Heart left ventricle (tissue), 16 donors: ENCODE measurements at regions not wholly inside any gene's neighbourhood (a gene's known extent, or its start where the extent isn't known, plus 50 kb on each side); places are given as distances from the start of the nearest gene placed in this dataset.

ENCODE experiments used
- ATAC-seq, 4 donors: fragments of 200-7000 bp; cut with Tn5 transposase; one replicate each; pipeline ENCODE4 v1.9.1; 2020 to 2022; ENCODE audit warnings: moderate library complexity in 4 of 4, mild to moderate bottlenecking in 3 of 4, moderate number of reproducible peaks in 1 of 4
- DNase-seq, 5 donors: peaks; one replicate each; pipeline ENCODE4 v3.0.0-alpha.2; 2020
- H3K27ac ChIP-seq, 12 donors: fragments of 200-600 bp; sonication (generic) in 4 of 12; one replicate each; pipeline versions ENCODE4 v1.5.0 to v1.8.0; 2016 to 2022; ENCODE audit warnings: mild to moderate bottlenecking in 2 of 12
- H3K27me3 ChIP-seq, 9 donors: fragments of 200-600 bp; sonication (generic) in 2 of 9; one replicate each; pipeline versions ENCODE4 v1.5.1 to v1.8.0; 2016 to 2022; ENCODE audit warnings: mild to moderate bottlenecking in 3 of 9
- H3K36me3 ChIP-seq, 9 donors: fragments of 200-600 bp; sonication (generic) in 2 of 9; one replicate each; pipeline versions ENCODE4 v1.5.0 to v1.8.0; 2018 to 2022; ENCODE audit warnings: mild to moderate bottlenecking in 2 of 9
- H3K4me1 ChIP-seq, 12 donors: fragments of 200-600 bp; sonication (generic) in 4 of 12; one replicate each; pipeline versions ENCODE4 v1.5.0 to v1.8.0; 2016 to 2022; ENCODE audit warnings: mild to moderate bottlenecking in 3 of 12
- H3K4me3 ChIP-seq, 12 donors: fragments of 200-600 bp; sonication (generic) in 4 of 12; one replicate each; pipeline versions ENCODE4 v1.5.0 to v1.8.0; 2017 to 2022; ENCODE audit warnings: mild to moderate bottlenecking in 9 of 12, moderate library complexity in 4 of 12
- H3K9me3 ChIP-seq, 12 donors: fragments of 200-600 bp; sonication (generic) in 4 of 12; one replicate each; pipeline versions ENCODE4 v1.5.0 to v1.8.0; 2016 to 2022; ENCODE audit warnings: mild to moderate bottlenecking in 1 of 12
- POLR2A ChIP-seq, 2 donors: fragments of 450-650 bp; IDR thresholded peaks; one replicate each; pipeline ENCODE4 v1.6.1; 2017; ENCODE audit warnings: antibody characterized with exemption in 2 of 2, mild to moderate bottlenecking in 2 of 2, moderate library complexity in 2 of 2
- WGBS, 4 donors: extraction: QIAGEN DNeasy Blood & Tissue Kit in 2 of 4; methylation state at CpG; one replicate each; pipeline versions ENCODE4 v1.1.5 to v1.1.7; 2013 to 2018; 5-methylcytosine and 5-hydroxymethylcytosine counted together
- intact Hi-C, 10 donors: fragments of 100-400 bp; cut with DNase I; formaldehyde crosslinking; loops; one replicate each; pipeline versions ENCODE4 v1.11.1 to v1.14.2; 2022
- TF ChIP-seq, protein P1 (sequence below), 12 donors: fragments of 200-600 bp; sonication (generic) in 4 of 12; IDR thresholded peaks; one replicate each; pipeline versions ENCODE4 v1.5.0 to v1.8.0; 2018 to 2022; ENCODE audit warnings: antibody characterized with exemption in 12 of 12, mild to moderate bottlenecking in 5 of 12
- donor health status: ischemic (EF 13 %, LVEDD 7.1; RV severe dilation, severe dysfunction).
- donor health status: healthy with polysubstance abuse.
- donor health status: DM: no; HTN: yes; CAD: no.
- donor health status: DM: no; HTN: no; CAD: no.
- donor health status: ischemic (EF 25% LVEDD 6.9; RV normal size, moderate dysfunction).
- donor health status: ischemic (EF 25% LVEDD 5.7; RV mildly dilated, moderate dysfunction).
- donor health status: healthy.
- donor health status: DM: yes; HTN: yes; CAD: no.
- donor health status: ischemic (EF 35%, LVEDD 5.7; RV mildly dilated, moderate dysfunction).
- donor health status: nonischemic (EF 11% LVEDD 7.7; RV severe dilation, severe dysfunction).
- donor health status: DM: yes; HTN: yes; CAD: no.
- donor health status: PGD.
- donor health status: ischemic (EF 29% LVEDD 5.4; RV normal size, mild dysfunction).
- donor health status: nonischemic (EF 23%, LVEDD 6.1; RV moderate dilation, normal function).

- TF ChIP-seq POLR2A (IDR thresholded peaks at IDR 0.05), result no peak
- TF ChIP-seq, protein P1, sequence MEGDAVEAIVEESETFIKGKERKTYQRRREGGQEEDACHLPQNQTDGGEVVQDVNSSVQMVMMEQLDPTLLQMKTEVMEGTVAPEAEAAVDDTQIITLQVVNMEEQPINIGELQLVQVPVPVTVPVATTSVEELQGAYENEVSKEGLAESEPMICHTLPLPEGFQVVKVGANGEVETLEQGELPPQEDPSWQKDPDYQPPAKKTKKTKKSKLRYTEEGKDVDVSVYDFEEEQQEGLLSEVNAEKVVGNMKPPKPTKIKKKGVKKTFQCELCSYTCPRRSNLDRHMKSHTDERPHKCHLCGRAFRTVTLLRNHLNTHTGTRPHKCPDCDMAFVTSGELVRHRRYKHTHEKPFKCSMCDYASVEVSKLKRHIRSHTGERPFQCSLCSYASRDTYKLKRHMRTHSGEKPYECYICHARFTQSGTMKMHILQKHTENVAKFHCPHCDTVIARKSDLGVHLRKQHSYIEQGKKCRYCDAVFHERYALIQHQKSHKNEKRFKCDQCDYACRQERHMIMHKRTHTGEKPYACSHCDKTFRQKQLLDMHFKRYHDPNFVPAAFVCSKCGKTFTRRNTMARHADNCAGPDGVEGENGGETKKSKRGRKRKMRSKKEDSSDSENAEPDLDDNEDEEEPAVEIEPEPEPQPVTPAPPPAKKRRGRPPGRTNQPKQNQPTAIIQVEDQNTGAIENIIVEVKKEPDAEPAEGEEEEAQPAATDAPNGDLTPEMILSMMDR (IDR thresholded peaks at IDR 0.05), result no peak
- 92 to 100% (median 95%) methylated on average over 2 to 5 of the region's 5 CpGs for WGBS, 4 donors
- no peak overlapping the region for H3K27ac ChIP-seq
- ATAC-seq, result no peak
- no peaks in the 10 kb centered on the region for H3K36me3 ChIP-seq
- no peaks in the 10 kb centered on the region for H3K9me3 ChIP-seq
- no peak for DNase-seq
- intact Hi-C loops, result no loop called here
- H3K4me1 ChIP-seq, result no peaks in the 10 kb centered on the region
- no peaks in the 10 kb centered on the region for H3K27me3 ChIP-seq
- no peak overlapping the region for H3K4me3 ChIP-seq
These were observed 97.0 kb upstream of the HES1 start for GRCh38 chr3:194038960-194039359.

- H3K27ac ChIP-seq, result no peak overlapping the region
- TF ChIP-seq POLR2A (IDR thresholded peaks at IDR 0.05), result no peak
- TF ChIP-seq, protein P1 (IDR thresholded peaks at IDR 0.05), result no peak
- WGBS, 4 donors, result 65 to 73% (median 72%) methylated on average over 15 of the region's 15 CpGs
- ATAC-seq (peak in 1 of 4 donors; percentile 58), DNase-seq (no peak)
- no peaks in the 10 kb centered on the region for H3K9me3 ChIP-seq
- H3K36me3 ChIP-seq, result no peaks in the 10 kb centered on the region
- H3K4me3 ChIP-seq, result no peak overlapping the region
- H3K27me3 ChIP-seq, result no peaks in the 10 kb centered on the region
- intact Hi-C loops, result no loop called here
- H3K4me1 ChIP-seq, result no peaks in the 10 kb centered on the region
These were observed 95.3 kb upstream of the HES1 start for GRCh38 chr3:194040516-194041273.

DNA sequence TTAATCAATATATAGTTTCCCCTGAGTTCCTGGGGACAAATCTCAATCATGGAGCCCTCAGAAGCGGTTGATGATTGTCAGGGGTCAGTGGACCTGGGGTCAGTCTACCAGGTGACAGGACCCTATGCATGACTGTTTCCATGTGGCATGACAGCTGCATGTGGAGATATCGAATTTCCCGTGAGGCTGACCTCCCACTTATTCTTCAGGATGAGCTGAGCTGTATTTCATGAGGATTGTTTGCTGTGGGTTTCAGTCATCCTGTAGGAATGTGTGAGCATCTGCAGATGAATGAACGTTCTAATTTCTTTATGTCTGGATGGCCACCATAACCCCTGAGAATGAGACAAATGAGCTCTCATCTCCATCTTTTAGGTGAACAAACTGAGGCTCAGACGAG lies 93.0 kb upstream of the HES1 start:
- DNase-seq (no peak), ATAC-seq (no peak)
- no peaks in the 10 kb centered on the region for H3K36me3 ChIP-seq
- 83 to 88% (median 88%) methylated on average over 5 of the region's 5 CpGs for WGBS, 4 donors
- no peaks in the 10 kb centered on the region for H3K9me3 ChIP-seq
- no peak overlapping the region for H3K27ac ChIP-seq
- H3K4me3 ChIP-seq, result no peak overlapping the region
- H3K4me1 ChIP-seq, result peaks cover 0 to 20% (median 11%) of the 10 kb centered on the region in 12 donors
- TF ChIP-seq, protein P1 (IDR thresholded peaks at IDR 0.05), result no peak
- no peak for TF ChIP-seq POLR2A (IDR thresholded peaks at IDR 0.05)
- intact Hi-C loops, result no loop called here
- no peaks in the 10 kb centered on the region for H3K27me3 ChIP-seq

DNA sequence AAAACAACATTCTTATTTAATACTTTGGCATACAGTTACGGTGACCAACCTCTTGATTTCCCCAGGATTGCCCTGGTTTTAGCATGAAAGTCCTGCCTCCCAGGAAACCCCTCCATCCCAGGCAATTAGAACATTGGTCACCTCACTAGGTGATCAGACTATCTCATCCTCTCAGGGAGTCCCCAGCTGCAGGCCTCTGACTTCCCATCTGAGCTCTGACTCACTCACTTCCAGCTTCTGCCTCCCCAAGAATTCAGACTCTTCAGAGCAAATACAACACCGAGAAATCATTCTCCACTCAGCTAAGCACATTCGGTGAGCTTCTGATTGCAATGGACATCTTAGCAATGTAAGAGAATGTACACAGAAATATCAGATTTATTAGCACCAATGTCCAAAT lies 92.4 kb upstream of the HES1 start:
- TF ChIP-seq POLR2A (IDR thresholded peaks at IDR 0.05), result no peak
- TF ChIP-seq, protein P1 (IDR thresholded peaks at IDR 0.05), result no peak
- no peaks in the 10 kb centered on the region for H3K36me3 ChIP-seq
- no peaks in the 10 kb centered on the region for H3K27me3 ChIP-seq
- H3K27ac ChIP-seq, result no peak overlapping the region
- no peak overlapping the region for H3K4me3 ChIP-seq
- 90 to 93% (median 92%) methylated on average over 3 of the region's 3 CpGs for whole genome bisulfite sequencing, 4 donors
- intact Hi-C loops, result no loop called here
- no peak for DNase-seq
- H3K4me1 ChIP-seq, result peaks cover 0 to 22% (median 11%) of the 10 kb centered on the region in 12 donors
- no peaks in the 10 kb centered on the region for H3K9me3 ChIP-seq
- ATAC-seq, result no peak
